Dendritic cell treated with granulocyte-macrophage colony-stimulating factor and Interleukin-4, amounts not matched to agents 40 ng/mL and 50 ng/mL, for 4 days (primary cell): ENCODE measurements at regions not wholly inside any gene's neighbourhood (a gene's known extent, or its start where the extent isn't known, plus 50 kb on each side); places are given as distances from the start of the nearest gene placed in this dataset.
"Not testable (repeated sequence)": the region's sequence is repeated elsewhere in the genome, so short reads cannot be mapped to it uniquely, and the experiment has no call there.

Source experiments
- H3K27ac Mint-ChIP-seq: one replicate; pipeline ENCODE4 v1.8.0; 2022; ENCODE audit warnings: mild to moderate bottlenecking, mixed read lengths
- H3K27me3 Mint-ChIP-seq: one replicate; pipeline ENCODE4 v1.8.0; 2022; ENCODE audit warnings: mild to moderate bottlenecking, mixed read lengths
- H3K36me3 Mint-ChIP-seq: one replicate; pipeline ENCODE4 v1.8.0; 2022; ENCODE audit warnings: low read depth, mixed read lengths
- H3K4me1 Mint-ChIP-seq: one replicate; pipeline ENCODE4 v1.8.0; 2022; ENCODE audit warnings: low read depth, mixed read lengths
- H3K4me3 Mint-ChIP-seq: one replicate; pipeline ENCODE4 v1.8.0; 2022; ENCODE audit warnings: mild to moderate bottlenecking, moderate library complexity, mixed read lengths
- H3K9me3 Mint-ChIP-seq: one replicate; pipeline ENCODE4 v1.8.0; 2022; ENCODE audit warnings: mixed read lengths
- intact Hi-C: fragments of 100-400 bp; cut with micrococcal nuclease; formaldehyde crosslinking; loops from one replicate; pipeline ENCODE4 v1.15.0; 2022

GRCh38 chr17:27007734-27008531 lies 286.0 kb upstream of the WSB1 start:
- H3K27ac Mint-ChIP-seq, H3K27me3 Mint-ChIP-seq, H3K4me3 Mint-ChIP-seq, H3K36me3 Mint-ChIP-seq, H3K4me1 Mint-ChIP-seq, intact Hi-C loops: not testable (repeated sequence)
- peaks cover 40% of the 10 kb centered on the region for H3K9me3 Mint-ChIP-seq

GRCh38 chr17:27009087-27009486 lies 284.8 kb upstream of the WSB1 start:
- intact Hi-C loops: no loop called here
- H3K4me1 Mint-ChIP-seq: no peaks in the 10 kb centered on the region
- H3K9me3 Mint-ChIP-seq: peaks cover 40% of the 10 kb centered on the region
- no peaks in the 10 kb centered on the region for H3K27me3 Mint-ChIP-seq
- no peak overlapping the region for H3K4me3 Mint-ChIP-seq
- H3K36me3 Mint-ChIP-seq: no peaks in the 10 kb centered on the region
- H3K27ac Mint-ChIP-seq: no peak overlapping the region

- H3K27ac Mint-ChIP-seq, H3K4me1 Mint-ChIP-seq, intact Hi-C loops, H3K36me3 Mint-ChIP-seq, H3K4me3 Mint-ChIP-seq, H3K27me3 Mint-ChIP-seq: not testable (repeated sequence)
- H3K9me3 Mint-ChIP-seq: peaks cover 40% of the 10 kb centered on the region
Measured at GRCh38 chr17:27010138-27010537, 283.8 kb upstream of the WSB1 start.

GRCh38 chr17:27030552-27030951 lies 263.4 kb upstream of the WSB1 start:
- peaks cover 35% of the 10 kb centered on the region for H3K9me3 Mint-ChIP-seq
- H3K4me3 Mint-ChIP-seq, H3K27me3 Mint-ChIP-seq, H3K36me3 Mint-ChIP-seq, H3K4me1 Mint-ChIP-seq, H3K27ac Mint-ChIP-seq, intact Hi-C loops: not testable (repeated sequence)

- H3K4me3 Mint-ChIP-seq: no peak overlapping the region
- no peaks in the 10 kb centered on the region for H3K4me1 Mint-ChIP-seq
- H3K27me3 Mint-ChIP-seq: no peaks in the 10 kb centered on the region
- intact Hi-C loops: no loop called here
- peaks cover 10% of the 10 kb centered on the region for H3K9me3 Mint-ChIP-seq
- no peaks in the 10 kb centered on the region for H3K36me3 Mint-ChIP-seq
- no peak overlapping the region for H3K27ac Mint-ChIP-seq
Measured at GRCh38 chr17:27038676-27039075, 255.2 kb upstream of the WSB1 start.

- H3K27me3 Mint-ChIP-seq, H3K36me3 Mint-ChIP-seq, H3K4me3 Mint-ChIP-seq, H3K27ac Mint-ChIP-seq, H3K4me1 Mint-ChIP-seq, intact Hi-C loops: not testable (repeated sequence)
- peaks cover 30% of the 10 kb centered on the region for H3K9me3 Mint-ChIP-seq
Measured at GRCh38 chr17:27045039-27045438, 248.9 kb upstream of the WSB1 start.

- Mint-ChIP-seq H3K9me3 (peaks cover 45% of the 10 kb centered on the region), H3K36me3 (no peaks in the 10 kb centered on the region), H3K27ac (no peak overlapping the region), H3K4me3 (no peak overlapping the region), H3K4me1 (no peaks in the 10 kb centered on the region), H3K27me3 (no peaks in the 10 kb centered on the region)
- intact Hi-C loops: no loop called here
Measured at GRCh38 chr17:27049104-27049784, 244.7 kb upstream of the WSB1 start.

GRCh38 chr17:27065588-27065987 lies 228.3 kb upstream of the WSB1 start:
- Mint-ChIP-seq H3K36me3 (no peaks in the 10 kb centered on the region), H3K4me3 (no peak overlapping the region), H3K4me1 (no peaks in the 10 kb centered on the region), H3K27me3 (peaks cover 2% of the 10 kb centered on the region), H3K9me3 (peaks cover 11% of the 10 kb centered on the region), H3K27ac (no peak overlapping the region)
- intact Hi-C loops: no loop called here

GRCh38 chr17:27066315-27066714 lies 227.6 kb upstream of the WSB1 start:
- H3K36me3 Mint-ChIP-seq: no peaks in the 10 kb centered on the region
- peaks cover 11% of the 10 kb centered on the region for H3K9me3 Mint-ChIP-seq
- H3K4me3 Mint-ChIP-seq: no peak overlapping the region
- intact Hi-C loops: no loop called here
- no peaks in the 10 kb centered on the region for H3K4me1 Mint-ChIP-seq
- peaks cover 2% of the 10 kb centered on the region for H3K27me3 Mint-ChIP-seq
- H3K27ac Mint-ChIP-seq: no peak overlapping the region

- no peak overlapping the region for H3K27ac Mint-ChIP-seq
- H3K36me3 Mint-ChIP-seq: no peaks in the 10 kb centered on the region
- H3K9me3 Mint-ChIP-seq: peaks cover 11% of the 10 kb centered on the region
- no peaks in the 10 kb centered on the region for H3K4me1 Mint-ChIP-seq
- peaks cover 2% of the 10 kb centered on the region for H3K27me3 Mint-ChIP-seq
- intact Hi-C loops: no loop called here
- no peak overlapping the region for H3K4me3 Mint-ChIP-seq
Measured at GRCh38 chr17:27069842-27070508, 223.9 kb upstream of the WSB1 start.

GRCh38 chr17:27070836-27071235 lies 223.1 kb upstream of the WSB1 start:
- Mint-ChIP-seq H3K4me1 (no peaks in the 10 kb centered on the region), H3K9me3 (peaks cover 11% of the 10 kb centered on the region), H3K4me3 (no peak overlapping the region)

GRCh38 chr17:27072885-27073284 lies 221.0 kb upstream of the WSB1 start:
- H3K27ac Mint-ChIP-seq: no peak overlapping the region
- H3K4me3 Mint-ChIP-seq: no peak overlapping the region
- no peaks in the 10 kb centered on the region for H3K4me1 Mint-ChIP-seq
- H3K27me3 Mint-ChIP-seq: peaks cover 2% of the 10 kb centered on the region
- H3K36me3 Mint-ChIP-seq: no peaks in the 10 kb centered on the region
- peaks cover 14% of the 10 kb centered on the region for H3K9me3 Mint-ChIP-seq
- intact Hi-C loops: no loop called here

More at GRCh38 chr17:27070836-27071235, 223.1 kb upstream of the WSB1 start:
- Mint-ChIP-seq H3K36me3 (no peaks in the 10 kb centered on the region), H3K27me3 (peaks cover 1% of the 10 kb centered on the region), H3K27ac (no peak overlapping the region)
- intact Hi-C loops: no loop called here

GRCh38 chr17:27076814-27077213 lies 217.1 kb upstream of the WSB1 start:
- Mint-ChIP-seq H3K27ac (no peak overlapping the region), H3K4me1 (no peaks in the 10 kb centered on the region), H3K4me3 (no peak overlapping the region), H3K36me3 (no peaks in the 10 kb centered on the region), H3K9me3 (peaks cover 8% of the 10 kb centered on the region), H3K27me3 (peaks cover 10% of the 10 kb centered on the region)
- intact Hi-C loops: no loop called here

- Mint-ChIP-seq H3K9me3 (peaks cover 13% of the 10 kb centered on the region), H3K4me3 (no peak overlapping the region), H3K36me3 (no peaks in the 10 kb centered on the region), H3K27me3 (peaks cover 10% of the 10 kb centered on the region), H3K4me1 (no peaks in the 10 kb centered on the region), H3K27ac (no peak overlapping the region)
- intact Hi-C loops: no loop called here
Measured at GRCh38 chr17:27078296-27078695, 215.6 kb upstream of the WSB1 start.
